Endodermal cell (in vitro differentiated cells): ENCODE measurements at regions not wholly inside any gene's neighbourhood (a gene's known extent, or its start where the extent isn't known, plus 50 kb on each side); places are given as distances from the start of the nearest gene placed in this dataset.

Experiments used
- DNase-seq: peaks from one replicate; pipeline ENCODE4 v3.0.0-alpha.2; 2017
- H3K27ac ChIP-seq: 2 replicates; pipeline ENCODE4 v1.5.1; 2013; ENCODE audit warnings: mild to moderate bottlenecking, low read depth, low read length, moderate library complexity
- H3K27me3 ChIP-seq: 2 replicates; pipeline ENCODE4 v1.6.1; 2013; ENCODE audit warnings: mild to moderate bottlenecking, low read length, moderate library complexity; ENCODE audit not compliant: insufficient read depth, control insufficient read depth, poor library complexity, severe bottlenecking
- H3K36me3 ChIP-seq: 2 replicates; pipeline ENCODE4 v1.7.0; 2013; ENCODE audit warnings: mild to moderate bottlenecking, low read length, moderate library complexity; ENCODE audit not compliant: control insufficient read depth, insufficient read depth
- H3K4me1 ChIP-seq: one replicate; pipeline ENCODE4 v1.7.0; 2013; ENCODE audit warnings: low read length; ENCODE audit not compliant: control insufficient read depth, insufficient read depth
- H3K4me3 ChIP-seq: 2 replicates; pipeline ENCODE4 v1.5.1; 2013; ENCODE audit warnings: mild to moderate bottlenecking, low read length, moderate library complexity
- H3K9ac ChIP-seq: 2 replicates; pipeline ENCODE4 v1.6.1; 2013; ENCODE audit warnings: mild to moderate bottlenecking, low read length, moderate library complexity; ENCODE audit not compliant: poor library complexity, severe bottlenecking; ENCODE audit errors: extremely low read depth
- H3K9me3 ChIP-seq: 2 replicates; pipeline ENCODE4 v1.6.1; 2013; ENCODE audit warnings: mild to moderate bottlenecking, low read length, moderate library complexity; ENCODE audit not compliant: control insufficient read depth
- H3K27ac Mint-ChIP-seq: 2 replicates; pipeline ENCODE4 v1.8.0; 2020; ENCODE audit warnings: mixed read lengths
- H3K27me3 Mint-ChIP-seq: 2 replicates; pipeline ENCODE4 v1.8.0; 2021; ENCODE audit warnings: mild to moderate bottlenecking, mixed read lengths; ENCODE audit not compliant: insufficient read depth
- H3K36me3 Mint-ChIP-seq: 2 replicates; pipeline ENCODE4 v1.8.0; 2020; ENCODE audit warnings: low read depth, mixed read lengths
- H3K4me1 Mint-ChIP-seq: 2 replicates; pipeline ENCODE4 v1.8.0; 2020; ENCODE audit warnings: mixed read lengths
- H3K4me3 Mint-ChIP-seq: 2 replicates; pipeline ENCODE4 v1.8.0; 2020; ENCODE audit warnings: mild to moderate bottlenecking, moderate library complexity, mixed read lengths
- H3K9me3 Mint-ChIP-seq: 2 replicates; pipeline ENCODE4 v1.8.0; 2020; ENCODE audit warnings: mild to moderate bottlenecking, mixed read lengths
- WGBS, 2 experiments: methylation state at CpG; one replicate each; pipeline versions ENCODE4 v1.1.5 to v1.1.7; 2013; ENCODE audit warnings: missing lambda C conversion rate in 2 of 2, mixed read lengths in 1 of 2; ENCODE audit not compliant: insufficient coverage in 1 of 2, insufficient read length in 1 of 2; 5-methylcytosine and 5-hydroxymethylcytosine counted together
- TF ChIP-seq, protein P1 (sequence below): fragments of 200-600 bp; sonication (generic); conservative IDR thresholded peaks from 2 replicates; pipeline ENCODE4 v1.5.0; 2021; ENCODE audit warnings: antibody characterized with exemption, mild to moderate bottlenecking

DNA sequence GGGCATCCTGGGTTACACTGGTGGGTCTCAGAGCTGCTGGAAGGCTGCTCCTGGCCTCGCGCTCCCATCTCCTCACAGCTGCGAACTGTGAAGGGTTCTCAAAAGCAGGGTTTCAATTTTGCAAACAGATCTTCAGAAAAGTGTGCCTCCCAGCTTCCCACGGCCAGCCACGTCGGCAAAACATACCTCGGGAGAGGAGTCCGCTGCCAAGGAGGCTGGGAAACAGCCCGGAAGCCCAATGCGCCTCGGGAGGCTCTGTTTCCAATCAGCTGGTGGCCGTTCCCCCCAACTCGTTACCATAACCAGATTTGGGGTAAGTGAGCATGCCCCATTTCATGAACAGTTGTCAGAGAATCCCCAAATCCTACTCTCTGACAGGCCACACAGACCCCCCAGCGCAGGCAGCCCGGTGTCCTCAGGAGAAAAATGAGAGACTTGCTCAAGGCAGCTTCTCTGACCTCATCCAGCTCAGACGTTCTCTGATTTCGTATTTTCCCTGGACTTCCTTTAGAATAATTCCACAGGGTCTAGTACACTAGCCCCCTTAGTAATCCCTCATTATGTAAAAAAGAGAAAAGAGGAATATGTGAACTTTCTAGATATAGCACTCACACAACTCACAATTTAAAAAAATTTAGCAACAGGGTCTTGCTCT lies 98.4 kb downstream of the SNX5 start:
- Mint-ChIP-seq H3K4me1 (peaks cover 33% of the 10 kb centered on the region), H3K36me3 (no peaks in the 10 kb centered on the region), H3K27ac (peak overlapping the region; percentile 26), H3K9me3 (no peaks in the 10 kb centered on the region), H3K27me3 (no peaks in the 10 kb centered on the region), H3K4me3 (no peak overlapping the region)
- TF ChIP-seq, protein P1, sequence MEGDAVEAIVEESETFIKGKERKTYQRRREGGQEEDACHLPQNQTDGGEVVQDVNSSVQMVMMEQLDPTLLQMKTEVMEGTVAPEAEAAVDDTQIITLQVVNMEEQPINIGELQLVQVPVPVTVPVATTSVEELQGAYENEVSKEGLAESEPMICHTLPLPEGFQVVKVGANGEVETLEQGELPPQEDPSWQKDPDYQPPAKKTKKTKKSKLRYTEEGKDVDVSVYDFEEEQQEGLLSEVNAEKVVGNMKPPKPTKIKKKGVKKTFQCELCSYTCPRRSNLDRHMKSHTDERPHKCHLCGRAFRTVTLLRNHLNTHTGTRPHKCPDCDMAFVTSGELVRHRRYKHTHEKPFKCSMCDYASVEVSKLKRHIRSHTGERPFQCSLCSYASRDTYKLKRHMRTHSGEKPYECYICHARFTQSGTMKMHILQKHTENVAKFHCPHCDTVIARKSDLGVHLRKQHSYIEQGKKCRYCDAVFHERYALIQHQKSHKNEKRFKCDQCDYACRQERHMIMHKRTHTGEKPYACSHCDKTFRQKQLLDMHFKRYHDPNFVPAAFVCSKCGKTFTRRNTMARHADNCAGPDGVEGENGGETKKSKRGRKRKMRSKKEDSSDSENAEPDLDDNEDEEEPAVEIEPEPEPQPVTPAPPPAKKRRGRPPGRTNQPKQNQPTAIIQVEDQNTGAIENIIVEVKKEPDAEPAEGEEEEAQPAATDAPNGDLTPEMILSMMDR: no peak
- H3K9me3 ChIP-seq: no peaks in the 10 kb centered on the region
- H3K27ac ChIP-seq: no peak overlapping the region
- DNase-seq: no peak
- H3K4me1 ChIP-seq: peaks cover 5% of the 10 kb centered on the region
- H3K4me3 ChIP-seq: no peak overlapping the region
- H3K36me3 ChIP-seq: no peaks in the 10 kb centered on the region
- 90 to 94% methylated on average over 14 to 17 of the region's 17 CpGs for WGBS, 2 experiments
- no peaks in the 10 kb centered on the region for H3K27me3 ChIP-seq
- no peak overlapping the region for H3K9ac ChIP-seq

DNA sequence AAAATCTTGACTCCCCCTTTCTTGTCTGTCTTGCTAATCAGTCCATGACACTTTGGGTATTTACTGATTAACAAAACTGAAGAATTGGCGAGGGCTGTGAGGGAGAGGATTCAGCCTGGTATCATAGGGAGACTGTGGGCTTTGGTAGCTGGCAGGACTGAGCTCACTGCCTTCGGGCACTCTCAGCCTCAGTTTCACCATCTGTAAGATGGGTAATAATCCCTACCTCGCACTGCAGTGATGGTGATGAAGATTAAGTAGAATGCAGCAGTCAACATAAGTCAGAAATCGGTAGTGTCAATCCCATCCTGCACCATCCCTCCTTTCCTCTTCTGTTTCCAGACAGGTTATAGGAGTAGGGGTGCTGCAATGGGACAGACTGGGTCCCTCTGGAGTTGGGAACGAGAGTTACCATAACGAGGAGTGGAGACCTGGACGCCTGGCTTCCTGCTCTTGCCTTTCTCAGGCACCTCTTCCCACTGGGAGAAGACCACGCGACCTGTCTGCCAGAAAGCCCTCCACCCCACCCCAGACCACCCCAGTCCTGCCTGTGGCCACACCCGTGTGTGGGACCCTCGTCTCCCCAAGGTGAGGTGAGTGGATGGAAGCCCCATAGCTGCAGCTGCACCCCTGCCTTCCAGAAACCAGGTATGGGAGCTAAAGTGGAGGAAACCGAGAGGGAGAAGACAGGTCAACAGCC lies 99.1 kb downstream of the SNX5 start:
- Mint-ChIP-seq H3K9me3 (no peaks in the 10 kb centered on the region), H3K27ac (no peak overlapping the region), H3K4me1 (peaks cover 27% of the 10 kb centered on the region), H3K4me3 (no peak overlapping the region), H3K36me3 (no peaks in the 10 kb centered on the region), H3K27me3 (no peaks in the 10 kb centered on the region)
- no peak for DNase-seq
- no peaks in the 10 kb centered on the region for H3K36me3 ChIP-seq
- H3K27ac ChIP-seq: no peak overlapping the region
- TF ChIP-seq, protein P1: no peak
- H3K4me3 ChIP-seq: no peak overlapping the region
- whole genome bisulfite sequencing, 2 experiments: 89 to 94% methylated on average over 6 to 11 of the region's 12 CpGs
- H3K27me3 ChIP-seq: no peaks in the 10 kb centered on the region
- peaks cover 5% of the 10 kb centered on the region for H3K4me1 ChIP-seq
- no peaks in the 10 kb centered on the region for H3K9me3 ChIP-seq
- H3K9ac ChIP-seq: no peak overlapping the region

DNA sequence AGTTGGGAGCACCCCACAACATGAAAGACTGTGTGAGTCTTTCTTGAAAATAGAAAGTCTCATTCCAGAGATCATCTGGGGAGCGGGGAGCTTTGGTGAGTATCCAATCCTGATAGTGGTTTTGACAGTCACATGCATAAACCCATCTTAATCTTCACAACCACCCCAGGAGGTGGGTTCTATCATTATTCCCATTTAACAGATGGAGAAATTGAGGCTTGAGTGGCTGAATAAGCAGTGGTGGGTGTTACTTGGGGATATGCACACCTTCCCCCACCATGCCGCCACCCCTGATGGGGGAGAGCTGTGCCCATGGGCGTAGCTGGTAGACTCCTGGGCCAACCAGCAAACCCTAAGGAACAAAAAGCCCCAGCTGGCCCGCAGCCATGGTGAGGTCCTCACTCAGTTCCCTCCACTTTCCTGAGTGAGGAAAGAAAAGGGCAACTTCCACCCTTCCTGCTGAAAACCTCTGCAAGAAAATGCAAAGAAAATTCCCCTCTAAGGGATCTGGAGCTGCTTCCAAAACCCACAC lies 99.8 kb downstream of the SNX5 start:
- H3K9ac ChIP-seq: no peak overlapping the region
- TF ChIP-seq, protein P1: no peak
- Mint-ChIP-seq H3K9me3 (no peaks in the 10 kb centered on the region), H3K4me1 (peaks cover 23% of the 10 kb centered on the region), H3K36me3 (no peaks in the 10 kb centered on the region), H3K27ac (no peak overlapping the region), H3K27me3 (no peaks in the 10 kb centered on the region), H3K4me3 (no peak overlapping the region)
- no peaks in the 10 kb centered on the region for H3K27me3 ChIP-seq
- peaks cover 5% of the 10 kb centered on the region for H3K4me1 ChIP-seq
- H3K27ac ChIP-seq: no peak overlapping the region
- no peaks in the 10 kb centered on the region for H3K9me3 ChIP-seq
- no peak for DNase-seq
- no peaks in the 10 kb centered on the region for H3K36me3 ChIP-seq
- 82 to 100% methylated on average over 1 to 4 of the region's 4 CpGs for WGBS, 2 experiments
- no peak overlapping the region for H3K4me3 ChIP-seq
